GM23248 (cell line): ENCODE measurements at regions not wholly inside any gene's neighbourhood (a gene's known extent, or its start where the extent isn't known, plus 50 kb on each side); places are given as distances from the start of the nearest gene placed in this dataset.
"Not testable (repeated sequence)": the region's sequence is repeated elsewhere in the genome, so short reads cannot be mapped to it uniquely, and the experiment has no call there.

Experiments
- DNase-seq: peaks from one replicate; pipeline ENCODE4 v3.0.0-alpha.2; 2015
- H2AFZ ChIP-seq: fragments of 200-600 bp; sonication (generic); 2 replicates; pipeline ENCODE4 v1.6.1; 2016; ENCODE audit warnings: antibody characterized with exemption
- H3F3A ChIP-seq: fragments of 200-600 bp; sonication (generic); 2 replicates; pipeline ENCODE4 v1.6.1; 2016; ENCODE audit warnings: mild to moderate bottlenecking, antibody characterized with exemption, mixed run types; ENCODE audit not compliant: insufficient read depth
- H3K27ac ChIP-seq: fragments of 200-600 bp; sonication (generic); 2 replicates; pipeline ENCODE4 v1.5.1; 2016; ENCODE audit warnings: mild to moderate bottlenecking
- H3K27me3 ChIP-seq: fragments of 200-600 bp; sonication (generic); replicated peaks from 2 replicates; pipeline ENCODE4 v1.6.1; 2016; ENCODE audit warnings: mild to moderate bottlenecking; ENCODE audit not compliant: insufficient read depth
- H3K36me3 ChIP-seq: fragments of 200-600 bp; sonication (generic); 2 replicates; pipeline ENCODE4 v1.6.1; 2016; ENCODE audit warnings: low read depth, mild to moderate bottlenecking
- H3K4me1 ChIP-seq: fragments of 200-600 bp; sonication (generic); 2 replicates; pipeline ENCODE4 v1.6.1; 2016; ENCODE audit warnings: mild to moderate bottlenecking; ENCODE audit not compliant: insufficient read depth
- H3K4me2 ChIP-seq: fragments of 200-600 bp; sonication (generic); one replicate; pipeline ENCODE4 v1.6.1; 2016; ENCODE audit warnings: mild to moderate bottlenecking; ENCODE audit not compliant: unreplicated experiment
- H3K4me3 ChIP-seq: fragments of 200-600 bp; sonication (generic); 2 replicates; pipeline ENCODE4 v1.5.1; 2016; ENCODE audit warnings: mild to moderate bottlenecking
- H3K79me2 ChIP-seq: fragments of 200-600 bp; sonication (generic); 2 replicates; pipeline ENCODE4 v1.6.1; 2016; ENCODE audit warnings: mild to moderate bottlenecking; ENCODE audit not compliant: insufficient read depth
- H3K9ac ChIP-seq: fragments of 200-600 bp; sonication (generic); 2 replicates; pipeline ENCODE4 v1.6.1; 2016; ENCODE audit warnings: mild to moderate bottlenecking
- H3K9me2 ChIP-seq: fragments of 200-600 bp; sonication (generic); 2 replicates; pipeline ENCODE4 v1.6.1; 2016; ENCODE audit warnings: mixed run types, mild to moderate bottlenecking, moderate library complexity; ENCODE audit not compliant: insufficient read depth
- H3K9me3 ChIP-seq: fragments of 200-600 bp; sonication (generic); one replicate; pipeline ENCODE4 v1.6.1; 2017; ENCODE audit warnings: low read depth
- H4K20me1 ChIP-seq: fragments of 200-600 bp; sonication (generic); 2 replicates; pipeline ENCODE4 v1.6.0; 2016; ENCODE audit not compliant: insufficient read depth
- EZH2 ChIP-seq: fragments of 200-600 bp; sonication (generic); IDR thresholded peaks from 2 replicates; pipeline ENCODE4 v1.6.1; 2018; ENCODE audit warnings: antibody characterized with exemption, mild to moderate bottlenecking; ENCODE audit not compliant: insufficient read depth, poor library complexity, severe bottlenecking
- EZH2phosphoT487 ChIP-seq: fragments of 200-600 bp; sonication (generic); IDR thresholded peaks from 2 replicates; pipeline ENCODE4 v1.6.1; 2018; ENCODE audit warnings: antibody characterized with exemption, moderate library complexity, mild to moderate bottlenecking, low read depth; ENCODE audit not compliant: insufficient read depth
- WGBS, 2 experiments: methylation state at CpG; one replicate each; pipeline ENCODE4 v1.1.6; 2015 to 2017; ENCODE audit warnings: low lambda C conversion rate in 2 of 2, low coverage in 1 of 2; ENCODE audit errors: missing lambda C conversion rate in 2 of 2; 5-methylcytosine and 5-hydroxymethylcytosine counted together
- in situ Hi-C: fragments of 300-500 bp; cut with MboI; formaldehyde crosslinking; loops from 2 replicates; pipeline ENCODE4 v1.15.0; 2020

DNA sequence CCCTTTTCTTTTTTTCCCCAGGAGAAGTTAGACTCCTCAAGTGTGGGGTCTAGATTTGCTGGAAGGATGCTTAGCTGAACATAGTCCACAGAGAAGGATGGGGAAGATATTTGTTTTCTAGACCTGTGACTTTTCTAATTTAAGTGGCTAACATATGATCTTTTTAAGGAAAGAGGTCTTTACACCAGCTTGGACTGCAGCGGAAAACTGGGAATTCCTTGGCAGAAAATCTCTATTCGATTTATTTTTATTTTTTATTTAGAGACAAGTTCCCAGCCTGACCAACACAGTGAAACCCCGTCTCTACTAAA is 148.4 kb downstream of the MYCN start:
- H3K9ac ChIP-seq: no peak overlapping the region
- no peaks in the 10 kb centered on the region for H3K36me3 ChIP-seq
- 50 to 53% methylated on average over 3 of the region's 3 CpGs for WGBS, 2 experiments
- TF ChIP-seq EZH2 (no peak), EZH2phosphoT487 (no peak)
- H3K9me2 ChIP-seq: no peaks in the 10 kb centered on the region
- H3K4me3 ChIP-seq: no peak overlapping the region
- no peaks in the 10 kb centered on the region for H3K4me1 ChIP-seq
- H2AFZ ChIP-seq: no peak overlapping the region
- H3K4me2 ChIP-seq: no peak overlapping the region
- H3K79me2 ChIP-seq: no peaks in the 10 kb centered on the region
- no peaks in the 10 kb centered on the region for H3K27me3 ChIP-seq
- H3K9me3 ChIP-seq: no peaks in the 10 kb centered on the region
- H3K27ac ChIP-seq: no peak overlapping the region
- H4K20me1 ChIP-seq: no peaks in the 10 kb centered on the region
- no peak for DNase-seq
- no peaks in the 10 kb centered on the region for H3F3A ChIP-seq
- in situ Hi-C loops: no loop called here

DNA sequence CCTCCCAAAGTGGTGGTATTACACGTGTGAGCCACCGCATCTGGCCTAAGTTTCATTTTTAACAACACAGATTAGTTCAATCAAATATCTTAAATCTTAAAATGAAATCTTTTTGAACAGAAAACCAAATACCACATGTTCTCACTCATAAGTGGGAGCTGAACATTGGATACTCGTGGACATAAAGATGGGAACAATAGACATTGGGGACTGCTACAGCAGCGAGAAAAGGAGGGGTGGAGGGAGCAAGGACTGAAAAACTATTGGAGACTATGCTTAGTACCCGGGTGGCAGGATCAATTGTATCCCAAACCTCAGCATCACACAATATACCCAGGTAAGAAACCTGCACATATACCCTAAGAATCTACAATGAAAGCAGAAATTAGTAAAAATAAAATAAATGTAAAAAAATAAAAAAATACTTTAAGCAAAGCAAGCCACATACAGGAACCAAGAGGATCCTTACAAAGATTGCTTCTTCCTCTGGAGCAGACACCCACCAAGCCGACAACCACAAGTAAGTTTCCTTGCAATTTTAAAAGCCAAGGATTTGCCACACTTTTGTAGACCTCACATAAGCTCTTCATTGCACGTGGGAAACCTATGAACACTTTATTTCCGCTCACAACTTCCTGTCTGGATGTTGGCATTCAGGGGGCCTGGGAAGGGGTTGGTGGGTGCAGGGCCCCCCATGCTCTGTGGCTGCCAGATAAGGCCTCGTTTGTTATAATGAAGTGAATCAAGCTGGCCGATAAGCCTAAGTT is 147.9 kb downstream of the MYCN start:
- DNase-seq: no peak
- in situ Hi-C loops: no loop called here
- Histone ChIP-seq H3K79me2 (no peaks in the 10 kb centered on the region), H3K4me2 (no peak overlapping the region), H2AFZ (no peak overlapping the region), H3K9me2 (no peaks in the 10 kb centered on the region), H4K20me1 (no peaks in the 10 kb centered on the region), H3K9me3 (no peaks in the 10 kb centered on the region), H3K9ac (no peak overlapping the region), H3K4me1 (no peaks in the 10 kb centered on the region), H3K27me3 (no peaks in the 10 kb centered on the region), H3K4me3 (no peak overlapping the region), H3K27ac (no peak overlapping the region), H3K36me3 (no peaks in the 10 kb centered on the region), H3F3A (no peaks in the 10 kb centered on the region)
- TF ChIP-seq EZH2: no peak
- TF ChIP-seq EZH2phosphoT487: no peak
- 17 to 24% methylated on average over 10 of the region's 10 CpGs for WGBS, 2 experiments

DNA sequence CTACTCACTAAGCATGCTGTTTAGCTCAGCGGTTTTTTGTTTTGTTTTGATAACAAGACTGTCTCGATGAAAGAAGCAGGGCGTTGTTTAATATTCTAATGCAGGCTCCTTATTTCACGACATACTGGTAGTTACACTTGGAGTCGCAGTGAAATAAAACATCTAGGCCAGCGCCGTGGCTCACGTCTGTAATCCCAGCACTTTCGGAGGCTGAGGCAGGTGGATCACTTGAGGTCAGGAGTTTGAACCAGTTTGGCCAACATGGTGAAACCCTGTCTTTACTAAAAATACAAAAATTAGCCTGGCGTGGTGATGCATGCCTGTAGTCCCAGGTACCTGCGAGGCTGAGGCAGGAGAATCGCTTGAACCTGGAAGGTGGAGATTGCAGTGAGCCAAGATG is 145.8 kb downstream of the MYCN start:
- H3K27me3 ChIP-seq, H3K4me2 ChIP-seq, H3K9me2 ChIP-seq, H3K9ac ChIP-seq, H3K36me3 ChIP-seq, H3K9me3 ChIP-seq, H2AFZ ChIP-seq, in situ Hi-C loops, H3K27ac ChIP-seq, H4K20me1 ChIP-seq, H3K4me1 ChIP-seq, H3K79me2 ChIP-seq, H3F3A ChIP-seq, DNase-seq, H3K4me3 ChIP-seq: not testable (repeated sequence)
- 46 to 51% methylated on average over 12 of the region's 12 CpGs for WGBS, 2 experiments

DNA sequence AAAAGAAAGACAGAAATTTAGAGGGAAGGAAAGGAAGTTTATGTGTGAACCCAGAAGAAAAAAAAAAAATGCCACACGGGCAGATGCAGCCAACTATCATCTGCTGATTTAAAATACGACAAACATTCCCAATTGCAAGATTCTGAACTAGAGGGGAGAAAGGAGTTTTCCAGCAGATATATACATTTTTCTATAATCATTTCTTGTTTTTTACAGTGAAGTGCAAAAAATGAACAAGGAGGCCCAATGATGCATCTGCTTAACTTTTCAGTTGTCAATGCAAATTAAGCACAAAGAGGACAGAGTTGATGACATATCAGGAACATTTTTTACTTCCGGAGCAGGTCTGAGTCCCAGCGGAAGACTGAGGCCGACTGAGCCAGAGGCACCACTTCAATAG is 144.7 kb downstream of the MYCN start:
- no peak for TF ChIP-seq EZH2
- TF ChIP-seq EZH2phosphoT487: no peak
- in situ Hi-C loops: no loop called here
- Histone ChIP-seq H3K4me3 (no peak overlapping the region), H3K79me2 (no peaks in the 10 kb centered on the region), H3K9ac (no peak overlapping the region), H3K9me3 (no peaks in the 10 kb centered on the region), H3K36me3 (no peaks in the 10 kb centered on the region), H3K27ac (no peak overlapping the region), H2AFZ (no peak overlapping the region), H3F3A (no peaks in the 10 kb centered on the region), H3K4me2 (no peak overlapping the region), H3K27me3 (no peaks in the 10 kb centered on the region), H3K9me2 (no peaks in the 10 kb centered on the region), H4K20me1 (no peaks in the 10 kb centered on the region), H3K4me1 (no peaks in the 10 kb centered on the region)
- DNase-seq: no peak
- WGBS, 2 experiments: 16 to 18% methylated on average over 5 of the region's 5 CpGs

DNA sequence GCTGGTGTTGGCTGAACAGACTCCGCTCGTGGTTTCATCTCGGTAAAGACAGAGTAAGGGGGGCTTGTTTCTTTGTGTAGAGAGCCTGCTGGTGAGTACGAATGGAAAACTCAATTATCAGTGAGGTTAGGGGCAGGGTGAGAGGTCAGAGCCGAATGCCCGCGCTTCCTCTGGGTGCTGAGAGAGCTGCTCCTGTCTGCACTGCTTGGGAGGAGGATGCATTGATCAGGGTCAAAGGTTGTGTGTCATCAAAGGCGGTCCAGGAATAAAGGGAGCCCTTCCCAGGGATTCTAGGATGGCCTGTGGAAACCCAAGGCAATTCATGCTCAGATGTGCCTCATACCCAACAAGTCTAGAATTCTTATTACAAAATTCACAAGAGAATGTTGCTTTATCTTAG is 143.9 kb downstream of the MYCN start:
- Histone ChIP-seq H3K4me1 (no peaks in the 10 kb centered on the region), H3F3A (no peaks in the 10 kb centered on the region), H3K9me2 (no peaks in the 10 kb centered on the region), H3K27me3 (no peaks in the 10 kb centered on the region), H3K9me3 (no peaks in the 10 kb centered on the region), H3K27ac (no peak overlapping the region), H4K20me1 (no peaks in the 10 kb centered on the region), H3K9ac (no peak overlapping the region), H3K4me2 (no peak overlapping the region), H3K4me3 (no peak overlapping the region), H3K79me2 (no peaks in the 10 kb centered on the region), H2AFZ (no peak overlapping the region), H3K36me3 (no peaks in the 10 kb centered on the region)
- 9 to 18% methylated on average over 8 of the region's 8 CpGs for WGBS, 2 experiments
- DNase-seq: no peak
- in situ Hi-C loops: no loop called here
- TF ChIP-seq EZH2 (no peak), EZH2phosphoT487 (no peak)
